HG03103 (cell line): ENCODE measurements at regions not wholly inside any gene's neighbourhood (a gene's known extent, or its start where the extent isn't known, plus 50 kb on each side); places are given as distances from the start of the nearest gene placed in this dataset.
A peak's percentile ranks its signal among the peaks of the same experiment; 100 is the strongest.

Experiments
- ATAC-seq: cut with Tn5 transposase; IDR thresholded peaks from one replicate; pipeline ENCODE4 v1.9.1; 2021; ENCODE audit warnings: low read depth; ENCODE audit not compliant: unreplicated experiment

GRCh38 chr11:45369313-45369712 lies 83.2 kb upstream of the SYT13 start:
- ATAC-seq, result no peak

GRCh38 chr11:45368697-45369096 lies 82.6 kb upstream of the SYT13 start:
- ATAC-seq, result no peak

- ATAC-seq, result no peak
These were observed 80.6 kb upstream of the SYT13 start for GRCh38 chr11:45366619-45367190.

- ATAC-seq, result no peak
These were observed 79.9 kb upstream of the SYT13 start for GRCh38 chr11:45365961-45366618.

- ATAC-seq, result no peak
These were observed 76.5 kb upstream of the SYT13 start for GRCh38 chr11:45362636-45363035.

- ATAC-seq, result no peak
These were observed 75.4 kb upstream of the SYT13 start for GRCh38 chr11:45361551-45361950.

GRCh38 chr11:45355706-45356041 lies 69.5 kb upstream of the SYT13 start:
- no peak for ATAC-seq

GRCh38 chr11:45354976-45355705 lies 69.0 kb upstream of the SYT13 start:
- peak; percentile 95 for ATAC-seq

- no peak for ATAC-seq
These were observed 62.6 kb upstream of the SYT13 start for GRCh38 chr11:45348729-45349128.

- ATAC-seq, result no peak
These were observed 61.4 kb upstream of the SYT13 start for GRCh38 chr11:45347348-45348082.

GRCh38 chr11:45345491-45345890 lies 59.4 kb upstream of the SYT13 start:
- ATAC-seq, result no peak

- no peak for ATAC-seq
These were observed 57.9 kb upstream of the SYT13 start for GRCh38 chr11:45344028-45344427.

GRCh38 chr11:45343444-45343843 lies 57.3 kb upstream of the SYT13 start:
- ATAC-seq, result no peak

GRCh38 chr11:45341372-45341771 lies 55.2 kb upstream of the SYT13 start:
- ATAC-seq, result no peak

- ATAC-seq, result peak; percentile 96
These were observed 53.8 kb upstream of the SYT13 start for GRCh38 chr11:45339729-45340519.

GRCh38 chr11:45337583-45338360 lies 51.6 kb upstream of the SYT13 start:
- ATAC-seq, result no peak

GRCh38 chr11:45336136-45336535 lies 50.0 kb upstream of the SYT13 start:
- ATAC-seq, result no peak
